Vagina (tissue), 2 donors: ENCODE measurements at regions not wholly inside any gene's neighbourhood (a gene's known extent, or its start where the extent isn't known, plus 50 kb on each side); places are given as distances from the start of the nearest gene placed in this dataset.

Experiments used
- DNase-seq, 2 donors: peaks; one replicate each; pipeline ENCODE4 v3.0.0-alpha.2; 2017; ENCODE audit errors: extremely low spot score in 2 of 2
- H3K27ac ChIP-seq: fragments of 200-600 bp; sonication (generic); one replicate; pipeline ENCODE4 v1.5.1; 2019
- H3K27me3 ChIP-seq: fragments of 200-600 bp; sonication (generic); one replicate; pipeline ENCODE4 v1.5.1; 2019
- H3K36me3 ChIP-seq, 2 donors: fragments of 200-600 bp; sonication (generic); one replicate each; pipeline ENCODE4 v1.5.1; 2017 to 2019
- H3K4me1 ChIP-seq: fragments of 200-600 bp; sonication (generic); one replicate; pipeline ENCODE4 v1.5.1; 2019
- H3K4me3 ChIP-seq, 2 donors: fragments of 200-600 bp; sonication (generic); 1 replicate in 1 of 2; 2 replicates in 1 of 2; pipeline ENCODE4 v1.5.1; 2016 to 2019
- H3K9me3 ChIP-seq: fragments of 200-600 bp; sonication (generic); one replicate; pipeline ENCODE4 v1.5.1; 2019
- CTCF ChIP-seq, 3 experiments: fragments of 450-650 bp in 2 of 3; fragments of 200-600 bp in 1 of 3; sonication (generic) in 1 of 3; IDR thresholded peaks; one replicate each; pipeline ENCODE4 v1.5.1; 2017 to 2019; ENCODE audit warnings: antibody characterized with exemption in 3 of 3, mild to moderate bottlenecking in 2 of 3, moderate library complexity in 2 of 3
- POLR2A ChIP-seq, 2 donors: fragments of 450-650 bp; IDR thresholded peaks; one replicate each; pipeline ENCODE4 v1.6.1; 2017; ENCODE audit warnings: antibody characterized with exemption in 2 of 2, mild to moderate bottlenecking in 2 of 2, moderate library complexity in 2 of 2
- POLR2AphosphoS5 ChIP-seq, 2 donors: sonication (generic); formaldehyde crosslinking; IDR thresholded peaks; one replicate each; pipeline ENCODE4 v1.9.0; 2017; ENCODE audit warnings: antibody characterized with exemption in 2 of 2, mild to moderate bottlenecking in 2 of 2, low read depth in 1 of 2; ENCODE audit not compliant: insufficient read depth in 1 of 2
- intact Hi-C: fragments of 100-400 bp; cut with DNase I; formaldehyde crosslinking; loops from one replicate; pipeline ENCODE4 v1.15.1; 2023

DNA sequence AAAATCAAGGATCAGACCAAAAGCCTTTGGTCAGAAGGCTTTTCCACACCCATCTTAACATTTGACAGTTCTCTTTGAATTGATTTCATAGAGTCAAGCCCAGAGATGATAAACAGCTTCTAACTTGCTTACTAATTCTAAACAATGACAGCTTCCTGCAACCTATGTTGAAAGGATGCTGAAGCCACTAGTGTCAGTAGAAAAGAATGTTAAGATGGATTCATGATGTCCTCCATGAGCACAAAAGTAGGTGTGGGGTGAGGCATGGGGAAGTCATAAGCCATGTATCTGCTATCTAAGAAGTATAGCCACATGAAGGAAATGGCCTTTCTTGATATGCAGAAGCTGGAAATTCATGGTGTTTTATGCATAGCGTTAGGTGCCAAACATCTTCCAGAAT, 269.3 kb downstream of the DHX15 start:
- intact Hi-C loops: no loop called here
- H3K9me3 ChIP-seq: no peaks in the 10 kb centered on the region
- TF ChIP-seq POLR2AphosphoS5 (IDR thresholded peaks at IDR 0.05; ENCODE audit: insufficient read depth in 1 of 2, low read depth in 1 of 2): no peak
- no peak for TF ChIP-seq CTCF (IDR thresholded peaks at IDR 0.05)
- no peak for TF ChIP-seq POLR2A (IDR thresholded peaks at IDR 0.05)
- no peak overlapping the region for H3K4me3 ChIP-seq
- no peaks in the 10 kb centered on the region for H3K36me3 ChIP-seq
- DNase-seq: no peak
- no peaks in the 10 kb centered on the region for H3K27me3 ChIP-seq
- no peaks in the 10 kb centered on the region for H3K4me1 ChIP-seq
- H3K27ac ChIP-seq: no peak overlapping the region

- no peak for DNase-seq
- Histone ChIP-seq H3K27me3 (no peaks in the 10 kb centered on the region), H3K4me3 (no peak overlapping the region), H3K4me1 (no peaks in the 10 kb centered on the region), H3K27ac (no peak overlapping the region), H3K9me3 (no peaks in the 10 kb centered on the region), H3K36me3 (no peaks in the 10 kb centered on the region)
- intact Hi-C loops: no loop called here
- TF ChIP-seq CTCF (IDR thresholded peaks at IDR 0.05) (no peak), POLR2A (IDR thresholded peaks at IDR 0.05) (no peak), POLR2AphosphoS5 (IDR thresholded peaks at IDR 0.05; ENCODE audit: insufficient read depth in 1 of 2, low read depth in 1 of 2) (no peak)
These were observed 272.0 kb downstream of the DHX15 start for GRCh38 chr4:24312261-24312913.

GRCh38 chr4:24303926-24304325, 280.4 kb downstream of the DHX15 start:
- H3K27ac ChIP-seq: no peak overlapping the region
- H3K27me3 ChIP-seq: no peaks in the 10 kb centered on the region
- no peaks in the 10 kb centered on the region for H3K9me3 ChIP-seq
- H3K36me3 ChIP-seq: no peaks in the 10 kb centered on the region
- H3K4me3 ChIP-seq: no peak overlapping the region
- H3K4me1 ChIP-seq: no peaks in the 10 kb centered on the region
- TF ChIP-seq POLR2A (IDR thresholded peaks at IDR 0.05) (no peak), CTCF (IDR thresholded peaks at IDR 0.05) (no peak), POLR2AphosphoS5 (IDR thresholded peaks at IDR 0.05; ENCODE audit: insufficient read depth in 1 of 2, low read depth in 1 of 2) (no peak)
- no peak for DNase-seq
- intact Hi-C loops: no loop called here

GRCh38 chr4:24298911-24299310, 285.4 kb downstream of the DHX15 start:
- intact Hi-C loops: no loop called here
- no peak for TF ChIP-seq POLR2AphosphoS5 (IDR thresholded peaks at IDR 0.05; ENCODE audit: insufficient read depth in 1 of 2, low read depth in 1 of 2)
- TF ChIP-seq CTCF (IDR thresholded peaks at IDR 0.05): no peak
- TF ChIP-seq POLR2A (IDR thresholded peaks at IDR 0.05): no peak

GRCh38 chr4:24287096-24287495, 297.3 kb downstream of the DHX15 start:
- no peak overlapping the region for H3K27ac ChIP-seq
- no peak for TF ChIP-seq CTCF (IDR thresholded peaks at IDR 0.05)
- TF ChIP-seq POLR2A (IDR thresholded peaks at IDR 0.05): no peak
- TF ChIP-seq POLR2AphosphoS5 (IDR thresholded peaks at IDR 0.05; ENCODE audit: insufficient read depth in 1 of 2, low read depth in 1 of 2): no peak
- no peaks in the 10 kb centered on the region for H3K27me3 ChIP-seq
- no peaks in the 10 kb centered on the region for H3K36me3 ChIP-seq
- H3K4me1 ChIP-seq: no peaks in the 10 kb centered on the region
- intact Hi-C loops: no loop called here
- H3K9me3 ChIP-seq: no peaks in the 10 kb centered on the region
- no peak for DNase-seq
- no peak overlapping the region for H3K4me3 ChIP-seq

More at GRCh38 chr4:24298911-24299310, 285.4 kb downstream of the DHX15 start:
- Histone ChIP-seq H3K27ac (no peak overlapping the region), H3K36me3 (no peaks in the 10 kb centered on the region), H3K4me3 (no peak overlapping the region), H3K4me1 (no peaks in the 10 kb centered on the region), H3K27me3 (no peaks in the 10 kb centered on the region), H3K9me3 (no peaks in the 10 kb centered on the region)
- DNase-seq: no peak
